Endodermal cell (in vitro differentiated cells): ENCODE measurements at regions not wholly inside any gene's neighbourhood (a gene's known extent, or its start where the extent isn't known, plus 50 kb on each side); places are given as distances from the start of the nearest gene placed in this dataset.

Experiments
- DNase-seq: peaks from one replicate; pipeline ENCODE4 v3.0.0-alpha.2; 2017
- H3K27ac ChIP-seq: 2 replicates; pipeline ENCODE4 v1.5.1; 2013; ENCODE audit warnings: mild to moderate bottlenecking, low read depth, low read length, moderate library complexity
- H3K27me3 ChIP-seq: 2 replicates; pipeline ENCODE4 v1.6.1; 2013; ENCODE audit warnings: mild to moderate bottlenecking, low read length, moderate library complexity; ENCODE audit not compliant: insufficient read depth, control insufficient read depth, poor library complexity, severe bottlenecking
- H3K36me3 ChIP-seq: 2 replicates; pipeline ENCODE4 v1.7.0; 2013; ENCODE audit warnings: mild to moderate bottlenecking, low read length, moderate library complexity; ENCODE audit not compliant: control insufficient read depth, insufficient read depth
- H3K4me1 ChIP-seq: one replicate; pipeline ENCODE4 v1.7.0; 2013; ENCODE audit warnings: low read length; ENCODE audit not compliant: control insufficient read depth, insufficient read depth
- H3K4me3 ChIP-seq: 2 replicates; pipeline ENCODE4 v1.5.1; 2013; ENCODE audit warnings: mild to moderate bottlenecking, low read length, moderate library complexity
- H3K9ac ChIP-seq: 2 replicates; pipeline ENCODE4 v1.6.1; 2013; ENCODE audit warnings: mild to moderate bottlenecking, low read length, moderate library complexity; ENCODE audit not compliant: poor library complexity, severe bottlenecking; ENCODE audit errors: extremely low read depth
- H3K9me3 ChIP-seq: 2 replicates; pipeline ENCODE4 v1.6.1; 2013; ENCODE audit warnings: mild to moderate bottlenecking, low read length, moderate library complexity; ENCODE audit not compliant: control insufficient read depth
- H3K27ac Mint-ChIP-seq: 2 replicates; pipeline ENCODE4 v1.8.0; 2020; ENCODE audit warnings: mixed read lengths
- H3K27me3 Mint-ChIP-seq: 2 replicates; pipeline ENCODE4 v1.8.0; 2021; ENCODE audit warnings: mild to moderate bottlenecking, mixed read lengths; ENCODE audit not compliant: insufficient read depth
- H3K36me3 Mint-ChIP-seq: 2 replicates; pipeline ENCODE4 v1.8.0; 2020; ENCODE audit warnings: low read depth, mixed read lengths
- H3K4me1 Mint-ChIP-seq: 2 replicates; pipeline ENCODE4 v1.8.0; 2020; ENCODE audit warnings: mixed read lengths
- H3K4me3 Mint-ChIP-seq: 2 replicates; pipeline ENCODE4 v1.8.0; 2020; ENCODE audit warnings: mild to moderate bottlenecking, moderate library complexity, mixed read lengths
- H3K9me3 Mint-ChIP-seq: 2 replicates; pipeline ENCODE4 v1.8.0; 2020; ENCODE audit warnings: mild to moderate bottlenecking, mixed read lengths
- CTCF ChIP-seq: fragments of 200-600 bp; sonication (generic); conservative IDR thresholded peaks from 2 replicates; pipeline ENCODE4 v1.5.0; 2021; ENCODE audit warnings: antibody characterized with exemption, mild to moderate bottlenecking
- WGBS, 2 experiments: methylation state at CpG; one replicate each; pipeline versions ENCODE4 v1.1.5 to v1.1.7; 2013; ENCODE audit warnings: missing lambda C conversion rate in 2 of 2, mixed read lengths in 1 of 2; ENCODE audit not compliant: insufficient coverage in 1 of 2, insufficient read length in 1 of 2; 5-methylcytosine and 5-hydroxymethylcytosine counted together

GRCh38 chr15:52862677-52863076, 72.5 kb upstream of the ONECUT1 start:
- Mint-ChIP-seq H3K4me1 (no peaks in the 10 kb centered on the region), H3K4me3 (no peak overlapping the region), H3K36me3 (no peaks in the 10 kb centered on the region)

GRCh38 chr15:52858782-52859176, 68.6 kb upstream of the ONECUT1 start:
- Mint-ChIP-seq H3K9me3 (no peaks in the 10 kb centered on the region), H3K27ac (no peak overlapping the region), H3K27me3 (peaks cover 4% of the 10 kb centered on the region), H3K36me3 (no peaks in the 10 kb centered on the region), H3K4me3 (no peak overlapping the region), H3K4me1 (peaks cover 14% of the 10 kb centered on the region)
- Histone ChIP-seq H3K4me1 (no peaks in the 10 kb centered on the region), H3K9ac (no peak overlapping the region), H3K36me3 (no peaks in the 10 kb centered on the region), H3K27me3 (no peaks in the 10 kb centered on the region), H3K27ac (no peak overlapping the region), H3K9me3 (no peaks in the 10 kb centered on the region), H3K4me3 (no peak overlapping the region)
- DNase-seq: no peak
- TF ChIP-seq CTCF: no peak
- WGBS, 2 experiments: 81 to 95% methylated on average over 5 to 9 of the region's 9 CpGs

More at GRCh38 chr15:52862677-52863076, 72.5 kb upstream of the ONECUT1 start:
- Histone ChIP-seq H3K4me1 (no peaks in the 10 kb centered on the region), H3K27ac (no peak overlapping the region), H3K27me3 (no peaks in the 10 kb centered on the region), H3K4me3 (no peak overlapping the region), H3K36me3 (no peaks in the 10 kb centered on the region), H3K9ac (no peak overlapping the region), H3K9me3 (no peaks in the 10 kb centered on the region)
- Mint-ChIP-seq H3K9me3 (no peaks in the 10 kb centered on the region), H3K27me3 (peaks cover 7% of the 10 kb centered on the region), H3K27ac (no peak overlapping the region)
- 93% methylated on average over 7 of the region's 7 CpGs for WGBS, 2 experiments
- TF ChIP-seq CTCF: no peak
- DNase-seq: no peak

- Mint-ChIP-seq H3K4me3 (no peak overlapping the region), H3K27ac (no peak overlapping the region), H3K9me3 (no peaks in the 10 kb centered on the region), H3K4me1 (peaks cover 14% of the 10 kb centered on the region), H3K36me3 (no peaks in the 10 kb centered on the region), H3K27me3 (peaks cover 4% of the 10 kb centered on the region)
- DNase-seq: peak; percentile 65
- H3K9ac ChIP-seq: no peak overlapping the region
- no peaks in the 10 kb centered on the region for H3K36me3 ChIP-seq
- H3K27me3 ChIP-seq: no peaks in the 10 kb centered on the region
- peak overlapping the region; percentile 78 for H3K27ac ChIP-seq
- WGBS, 2 experiments: 43 to 45% methylated on average over 9 to 14 of the region's 14 CpGs
- H3K4me3 ChIP-seq: no peak overlapping the region
- H3K9me3 ChIP-seq: no peaks in the 10 kb centered on the region
- H3K4me1 ChIP-seq: no peaks in the 10 kb centered on the region
- TF ChIP-seq CTCF: no peak
Measured at GRCh38 chr15:52857937-52858781, 68.0 kb upstream of the ONECUT1 start.
